GM18505 (cell line): ENCODE measurements at regions not wholly inside any gene's neighbourhood (a gene's known extent, or its start where the extent isn't known, plus 50 kb on each side); places are given as distances from the start of the nearest gene placed in this dataset.
A peak's percentile ranks its signal among the peaks of the same experiment; 100 is the strongest.

Experiments
- ATAC-seq: cut with Tn5 transposase; IDR thresholded peaks from one replicate; pipeline ENCODE4 v1.9.1; 2021; ENCODE audit not compliant: unreplicated experiment
- POLR2A ChIP-seq: IDR thresholded peaks from 4 replicates; pipeline ENCODE4 v1.6.1; 2011; ENCODE audit warnings: borderline replicate concordance; ENCODE audit not compliant: insufficient read depth, insufficient read length; ENCODE audit errors: extremely low read depth

DNA sequence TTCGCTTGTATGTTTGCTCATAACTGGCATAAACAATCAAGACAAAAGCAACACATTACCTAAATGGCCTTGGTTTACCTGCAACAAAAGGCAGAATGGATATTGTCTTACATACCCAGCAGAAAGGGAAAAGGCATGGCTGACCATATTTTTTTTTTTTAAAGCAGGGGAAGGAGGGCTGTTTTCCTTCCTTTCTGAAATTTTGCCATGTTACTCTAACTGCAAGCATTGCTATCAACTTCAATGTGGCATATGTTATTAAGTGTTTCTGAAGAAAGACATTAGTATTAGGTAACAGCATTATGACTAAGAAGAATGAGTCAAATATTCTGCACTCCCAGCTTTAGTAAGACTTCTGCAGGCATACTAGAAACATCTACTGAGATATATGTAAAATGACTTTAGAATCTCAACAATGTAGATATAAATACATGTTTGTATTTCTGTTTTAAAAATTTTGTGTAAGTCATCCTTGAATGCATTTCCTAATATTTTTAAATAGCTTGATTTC, 512.6 kb upstream of the FAM241A start:
- no peak for ATAC-seq
- no peak for TF ChIP-seq POLR2A

DNA sequence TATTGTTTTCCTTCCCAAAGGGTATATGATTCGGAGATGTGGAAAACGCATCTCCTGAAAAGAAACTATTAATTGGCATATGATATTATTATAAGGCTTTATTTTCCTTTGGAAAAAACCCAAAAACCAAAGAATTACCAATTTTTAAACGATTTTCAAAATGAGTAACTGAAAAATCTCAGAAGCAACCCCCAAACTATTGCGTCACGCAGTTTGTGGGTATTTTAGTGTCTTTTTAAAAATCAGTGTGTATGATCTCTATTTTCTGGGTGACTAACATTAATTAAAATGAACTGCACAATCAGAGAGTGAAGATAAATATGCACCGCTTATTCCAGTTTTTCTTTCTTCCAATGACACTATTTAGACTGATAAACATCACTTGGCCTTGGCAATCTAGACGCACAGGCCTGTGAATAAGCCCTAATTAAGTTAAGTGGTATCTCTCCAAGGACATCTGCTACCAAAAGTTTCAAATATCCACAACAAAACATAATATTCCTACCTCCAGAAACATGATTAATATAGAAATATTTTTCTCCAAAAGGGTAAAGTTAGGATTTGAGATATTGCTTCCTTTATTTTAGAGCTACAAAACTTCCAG, 511.5 kb upstream of the FAM241A start:
- TF ChIP-seq POLR2A: no peak
- ATAC-seq: no peak

DNA sequence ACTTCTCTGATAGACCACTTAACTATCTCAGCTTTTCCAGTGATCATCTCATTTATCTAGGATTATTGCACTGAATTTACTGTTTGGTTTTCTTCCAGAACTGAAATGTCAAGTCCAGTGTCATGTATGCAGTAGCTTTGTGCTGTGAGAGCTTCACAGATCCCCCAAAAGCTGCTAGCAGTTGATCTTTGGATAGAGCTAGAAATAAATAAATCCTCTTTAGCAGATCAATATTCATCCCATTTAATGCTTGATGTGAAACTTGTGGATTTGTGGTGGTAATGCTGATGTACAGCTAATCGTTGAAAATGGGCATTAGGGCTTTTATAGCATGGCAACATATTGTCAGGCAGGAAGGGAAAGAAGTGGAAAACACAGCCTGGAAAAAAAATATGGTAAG, 509.6 kb upstream of the FAM241A start:
- no peak for TF ChIP-seq POLR2A
- ATAC-seq: no peak

DNA sequence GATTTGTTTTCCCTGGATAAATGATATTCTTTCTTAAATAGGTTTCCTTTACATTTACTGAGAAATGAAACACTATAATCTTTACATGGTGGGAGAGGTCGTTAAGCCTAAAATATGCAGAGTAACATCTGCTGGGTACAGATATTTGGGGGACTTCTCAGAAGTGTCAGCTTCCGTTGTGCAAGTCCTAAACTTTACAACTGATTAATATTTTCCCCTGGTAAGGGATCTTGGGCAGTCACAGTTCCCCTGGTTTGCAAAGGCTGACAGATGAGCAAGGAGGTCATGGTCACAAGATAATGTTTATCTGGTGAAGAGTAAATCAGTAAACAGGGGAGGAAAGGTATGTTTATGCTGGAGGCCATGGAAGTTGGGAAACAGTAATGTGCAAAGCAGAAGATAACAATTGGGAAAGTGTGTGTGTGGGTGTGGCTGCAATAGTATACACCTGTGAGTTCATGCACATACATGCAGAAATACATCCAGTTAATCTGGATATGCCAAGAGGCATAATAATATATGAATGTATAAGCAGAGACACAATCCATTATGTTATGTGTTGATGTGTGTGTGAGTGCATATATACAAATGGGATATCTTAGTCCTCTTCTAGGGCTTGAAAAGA, 508.2 kb upstream of the FAM241A start:
- TF ChIP-seq POLR2A: no peak
- ATAC-seq: no peak

DNA sequence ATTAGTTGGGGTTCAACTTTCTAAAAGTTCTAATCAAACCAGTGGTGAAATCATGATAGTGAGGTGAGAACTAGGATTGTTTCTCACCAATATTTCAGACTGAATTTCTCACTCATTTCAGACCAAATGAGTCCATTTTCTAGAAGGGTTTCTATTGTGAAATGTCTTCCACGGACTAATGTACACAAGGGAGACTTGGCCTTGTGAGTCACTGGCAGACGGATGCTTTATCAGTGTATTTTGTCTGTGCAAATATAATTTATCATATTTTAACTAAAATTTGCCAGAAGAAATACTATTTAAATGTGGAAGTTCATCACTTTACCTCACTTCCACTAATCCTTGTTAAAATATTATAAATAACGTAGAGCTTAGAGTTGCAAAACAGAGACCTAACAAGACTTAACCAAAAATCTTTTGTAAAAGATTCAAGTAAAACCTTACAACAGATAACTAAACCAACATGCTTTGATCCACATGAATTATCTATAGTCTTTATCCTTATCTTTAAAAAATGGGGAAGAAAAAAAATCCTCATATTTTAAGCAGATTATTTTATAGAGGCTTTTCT, 506.0 kb upstream of the FAM241A start:
- no peak for ATAC-seq
- no peak for TF ChIP-seq POLR2A

DNA sequence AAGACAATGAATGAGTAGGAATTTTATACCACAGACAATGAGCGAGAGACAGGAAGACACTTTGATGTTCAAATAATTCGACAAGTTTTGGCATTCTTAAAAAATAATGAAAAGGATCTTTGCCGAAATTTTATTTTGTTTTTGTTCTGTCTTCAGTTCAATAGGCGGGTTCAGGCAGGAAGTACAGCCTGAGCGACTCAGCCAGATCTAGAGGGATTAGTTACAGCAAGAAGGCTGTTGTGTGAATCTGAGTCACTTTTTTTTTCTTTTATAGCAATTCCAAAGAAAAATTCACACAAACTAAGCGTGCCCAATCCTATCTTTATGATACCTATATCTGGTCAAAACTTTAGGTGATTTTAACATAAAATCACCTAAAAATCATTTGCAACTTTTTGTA, 505.4 kb upstream of the FAM241A start:
- TF ChIP-seq POLR2A: no peak
- no peak for ATAC-seq

DNA sequence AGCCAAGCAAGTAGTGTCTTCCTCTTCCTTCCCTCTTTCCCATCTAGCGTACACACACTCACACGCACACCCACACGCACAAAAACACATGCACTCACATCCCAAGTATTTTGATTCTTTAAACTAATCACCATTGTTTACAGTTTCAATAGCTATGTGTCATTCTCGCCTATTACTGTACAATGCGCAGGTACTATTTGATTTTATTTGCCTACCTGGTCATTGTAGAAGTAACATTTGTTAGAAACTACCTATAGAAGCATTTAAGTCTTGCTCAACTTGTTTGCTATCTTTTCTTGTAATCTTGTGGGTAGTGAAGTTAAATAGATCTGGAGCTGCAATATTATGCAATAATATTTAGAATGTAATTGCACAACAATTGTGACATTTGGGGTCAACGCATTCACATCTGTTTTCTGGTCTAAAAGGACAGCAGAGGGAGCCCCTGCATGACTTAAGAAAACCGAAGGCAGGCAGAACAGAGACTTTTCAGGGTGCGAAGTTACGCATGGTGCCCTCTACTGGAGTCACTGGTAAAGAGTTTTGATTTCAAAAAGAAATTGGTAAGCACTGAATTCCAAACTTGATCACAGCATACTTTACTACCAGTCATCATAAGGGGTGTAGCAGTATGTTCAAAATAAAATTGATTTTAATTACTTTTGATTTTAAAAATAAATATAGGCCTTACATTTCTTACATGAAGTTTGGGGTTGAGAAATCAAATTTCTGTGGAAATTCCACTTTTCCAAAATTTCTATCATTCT, 503.3 kb upstream of the FAM241A start:
- ATAC-seq: peak; percentile 94
- TF ChIP-seq POLR2A: no peak

DNA sequence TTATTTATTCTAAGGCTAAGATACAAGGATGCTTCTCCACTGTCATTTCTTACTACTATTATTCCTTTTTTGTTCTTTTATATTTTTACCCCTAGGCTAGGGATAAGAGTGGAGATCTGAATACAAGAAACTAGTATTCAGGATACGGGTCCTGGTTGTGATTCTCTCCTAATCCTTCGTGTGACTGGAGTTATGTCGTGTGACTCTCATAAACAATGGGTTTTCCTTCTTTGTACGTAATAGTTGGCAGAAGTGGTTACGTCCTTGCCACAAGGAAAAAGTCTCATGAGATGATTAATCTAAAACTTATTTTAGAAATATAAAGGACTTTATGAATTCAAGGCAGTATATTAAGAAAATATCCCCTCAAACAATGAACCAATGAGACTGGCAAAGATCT, 497.2 kb upstream of the FAM241A start:
- no peak for TF ChIP-seq POLR2A
- ATAC-seq: no peak

DNA sequence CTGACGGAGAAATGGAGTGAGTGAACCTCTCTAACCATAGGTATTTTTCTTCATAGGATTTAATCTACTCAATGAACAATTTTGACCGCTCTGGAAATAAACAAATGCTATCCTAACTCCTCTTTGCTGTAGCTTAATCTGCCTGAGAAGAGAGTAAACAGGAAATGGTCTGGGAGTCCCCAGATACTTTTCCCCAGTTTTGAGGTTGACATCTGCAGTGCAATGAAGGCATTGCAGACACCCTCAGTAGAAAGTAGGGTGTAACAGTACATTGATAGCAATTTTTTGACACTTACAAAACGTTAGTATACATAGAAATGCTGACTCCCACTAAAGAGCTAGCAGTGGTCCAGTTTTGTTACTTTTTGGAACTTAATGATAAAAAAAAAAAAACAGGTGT, 495.9 kb upstream of the FAM241A start:
- no peak for TF ChIP-seq POLR2A
- ATAC-seq: no peak

DNA sequence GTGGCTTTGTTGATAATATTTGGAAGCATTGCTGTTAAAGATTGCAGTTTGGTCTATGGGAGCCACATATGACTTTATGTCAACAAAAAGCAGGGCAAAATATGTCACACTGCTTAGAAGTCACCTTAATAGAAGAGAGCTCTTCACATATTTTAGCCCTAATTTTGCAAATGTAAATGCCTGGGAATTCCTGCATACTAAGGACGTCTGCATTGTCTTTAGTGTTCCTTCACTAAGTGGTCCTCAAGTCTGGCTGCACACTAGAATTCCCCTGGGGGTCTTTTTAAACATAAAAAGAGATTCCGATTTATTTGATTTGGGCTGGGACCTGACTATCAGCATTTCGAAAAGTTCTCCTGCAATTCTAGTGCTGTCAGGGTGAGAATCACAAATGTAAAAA, 495.1 kb upstream of the FAM241A start:
- no peak for ATAC-seq
- no peak for TF ChIP-seq POLR2A

DNA sequence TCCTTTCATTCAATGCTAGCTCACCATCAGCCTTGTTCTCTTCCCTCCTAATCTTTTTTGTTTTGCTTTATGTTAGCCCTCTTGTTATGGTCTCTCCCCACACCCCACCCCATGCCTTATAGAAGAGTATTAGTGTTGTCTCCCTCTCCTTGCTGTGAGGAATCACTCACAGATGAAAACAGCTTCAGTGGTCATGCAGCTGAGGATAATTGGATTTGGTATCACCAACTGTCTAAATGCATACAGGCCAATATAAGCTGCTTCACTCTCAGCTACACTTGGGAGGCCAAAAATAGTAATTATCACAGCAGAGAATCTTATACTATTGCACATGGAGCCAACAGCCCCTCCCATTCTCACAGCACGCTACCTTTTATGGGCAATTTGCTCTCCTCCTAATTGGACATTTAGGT, 494.6 kb upstream of the FAM241A start:
- no peak for ATAC-seq
- TF ChIP-seq POLR2A: no peak

DNA sequence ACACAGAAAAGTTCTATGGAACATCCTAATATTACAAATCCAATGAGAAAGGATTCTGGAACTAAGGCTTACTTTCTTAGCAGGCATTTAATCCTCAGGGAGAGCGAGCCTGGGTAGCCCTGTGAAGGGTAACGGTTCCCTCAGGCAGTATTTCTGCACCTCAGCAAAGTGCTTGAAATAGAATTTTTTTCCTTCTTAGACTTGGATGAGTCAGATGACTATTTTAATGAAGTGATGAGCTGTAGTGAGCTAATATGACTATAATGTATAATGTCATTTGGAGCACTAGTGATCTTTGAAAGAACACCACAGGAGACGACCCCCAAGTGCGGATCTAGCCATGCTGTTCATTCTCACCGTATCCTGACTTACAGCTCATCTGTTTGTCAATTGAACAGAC, 493.0 kb upstream of the FAM241A start:
- ATAC-seq: no peak
- TF ChIP-seq POLR2A: no peak

DNA sequence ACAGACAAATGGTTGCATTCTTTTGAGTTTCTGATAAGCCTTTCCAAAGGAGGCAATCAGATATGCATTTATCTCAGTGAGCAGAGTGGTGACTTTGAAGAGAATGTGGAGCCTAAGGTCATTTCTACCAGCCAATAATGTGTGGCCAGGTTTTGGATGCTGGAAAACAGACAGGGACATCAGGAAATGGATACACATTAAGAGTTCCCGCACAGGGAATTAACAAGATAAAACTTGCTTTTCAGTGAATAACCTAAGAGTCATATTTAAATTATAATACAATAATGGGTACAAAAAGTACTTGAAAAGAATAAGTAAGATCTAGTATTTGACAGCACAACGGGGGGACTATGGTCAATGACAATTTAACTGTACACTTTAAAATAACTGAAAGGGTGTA, 492.3 kb upstream of the FAM241A start:
- ATAC-seq: no peak
- no peak for TF ChIP-seq POLR2A
